GM03348 (cell line): ENCODE measurements at regions not wholly inside any gene's neighbourhood (a gene's known extent, or its start where the extent isn't known, plus 50 kb on each side); places are given as distances from the start of the nearest gene placed in this dataset.
A peak's percentile ranks its signal among the peaks of the same experiment; 100 is the strongest.

ENCODE experiments used
- DNase-seq: peaks from one replicate; pipeline ENCODE4 v3.0.0; 2012; ENCODE audit warnings: low spot score

- no peak for DNase-seq
Measured at GRCh38 chr6:23370051-23370450, 756.0 kb upstream of the NRSN1 start.

- DNase-seq: no peak
Measured at GRCh38 chr6:23371132-23371915, 754.7 kb upstream of the NRSN1 start.

- DNase-seq: no peak
Measured at GRCh38 chr6:23377830-23378229, 748.2 kb upstream of the NRSN1 start.

- no peak for DNase-seq
Measured at GRCh38 chr6:23380465-23380864, 745.5 kb upstream of the NRSN1 start.

- DNase-seq: no peak
Measured at GRCh38 chr6:23388086-23388783, 737.8 kb upstream of the NRSN1 start.

- DNase-seq: no peak
Measured at GRCh38 chr6:23389386-23389785, 736.6 kb upstream of the NRSN1 start.

GRCh38 chr6:23390221-23390620 is 735.8 kb upstream of the NRSN1 start:
- DNase-seq: no peak

GRCh38 chr6:23394681-23395080 is 731.3 kb upstream of the NRSN1 start:
- no peak for DNase-seq

GRCh38 chr6:23395381-23395780 is 730.6 kb upstream of the NRSN1 start:
- DNase-seq: no peak

GRCh38 chr6:23396949-23397348 is 729.1 kb upstream of the NRSN1 start:
- DNase-seq: no peak

- DNase-seq: no peak
Measured at GRCh38 chr6:23403460-23403859, 722.6 kb upstream of the NRSN1 start.

GRCh38 chr6:23409531-23409930 is 716.5 kb upstream of the NRSN1 start:
- DNase-seq: no peak

- no peak for DNase-seq
Measured at GRCh38 chr6:23410439-23410838, 715.6 kb upstream of the NRSN1 start.

- no peak for DNase-seq
Measured at GRCh38 chr6:23412770-23413169, 713.2 kb upstream of the NRSN1 start.

- no peak for DNase-seq
Measured at GRCh38 chr6:23413327-23414050, 712.5 kb upstream of the NRSN1 start.

GRCh38 chr6:23414051-23414445 is 712.0 kb upstream of the NRSN1 start:
- peak; percentile 16 for DNase-seq

GRCh38 chr6:23414922-23415321 is 711.1 kb upstream of the NRSN1 start:
- no peak for DNase-seq

GRCh38 chr6:23415819-23416427 is 710.1 kb upstream of the NRSN1 start:
- DNase-seq: no peak

- DNase-seq: no peak
Measured at GRCh38 chr6:23417133-23417532, 708.9 kb upstream of the NRSN1 start.

- DNase-seq: no peak
Measured at GRCh38 chr6:23418095-23418494, 707.9 kb upstream of the NRSN1 start.

GRCh38 chr6:23419046-23419445 is 707.0 kb upstream of the NRSN1 start:
- no peak for DNase-seq

GRCh38 chr6:23420659-23421350 is 705.2 kb upstream of the NRSN1 start:
- DNase-seq: no peak
